ENCODE measurements at regions not wholly inside any gene's neighbourhood (a gene's known extent, or its start where the extent isn't known, plus 50 kb on each side); places are given as distances from the start of the nearest gene placed in this dataset.
"Not testable (repeated sequence)": the region's sequence is repeated elsewhere in the genome, so short reads cannot be mapped to it uniquely, and the experiment has no call there.

GRCh38 chr3:110608566-110608965 is 463.1 kb upstream of the NECTIN3 start:
- no peak for DNase-seq (ENCODE audit: low read depth, low spot score)

- no peak for DNase-seq (ENCODE audit: low read depth, low spot score)
These were observed 459.6 kb upstream of the NECTIN3 start for GRCh38 chr3:110612045-110612444.

- DNase-seq (ENCODE audit: low read depth, low spot score) = no peak
These were observed 457.4 kb upstream of the NECTIN3 start for GRCh38 chr3:110614186-110614585.

- no peak for DNase-seq (ENCODE audit: low read depth, low spot score)
These were observed 456.2 kb upstream of the NECTIN3 start for GRCh38 chr3:110615454-110615853.

GRCh38 chr3:110618512-110619226 is 452.9 kb upstream of the NECTIN3 start:
- DNase-seq (ENCODE audit: low read depth, low spot score) = no peak

- DNase-seq (ENCODE audit: low read depth, low spot score) = no peak
These were observed 451.5 kb upstream of the NECTIN3 start for GRCh38 chr3:110620118-110620517.

- DNase-seq (ENCODE audit: low read depth, low spot score) = no peak
These were observed 448.0 kb upstream of the NECTIN3 start for GRCh38 chr3:110623571-110623970.

- DNase-seq (ENCODE audit: low read depth, low spot score) = no peak
These were observed 447.0 kb upstream of the NECTIN3 start for GRCh38 chr3:110624576-110624975.

- no peak for DNase-seq (ENCODE audit: low read depth, low spot score)
These were observed 446.3 kb upstream of the NECTIN3 start for GRCh38 chr3:110625201-110625747.

GRCh38 chr3:110626652-110627111 is 444.9 kb upstream of the NECTIN3 start:
- DNase-seq (ENCODE audit: low read depth, low spot score) = not testable (repeated sequence)

GRCh38 chr3:110628650-110629301 is 442.8 kb upstream of the NECTIN3 start:
- DNase-seq (ENCODE audit: low read depth, low spot score) = no peak

- no peak for DNase-seq (ENCODE audit: low read depth, low spot score)
These were observed 441.7 kb upstream of the NECTIN3 start for GRCh38 chr3:110629917-110630316.

GRCh38 chr3:110644203-110644602 is 427.4 kb upstream of the NECTIN3 start:
- no peak for DNase-seq (ENCODE audit: low read depth, low spot score)

- no peak for DNase-seq (ENCODE audit: low read depth, low spot score)
These were observed 425.6 kb upstream of the NECTIN3 start for GRCh38 chr3:110646055-110646454.

- no peak for DNase-seq (ENCODE audit: low read depth, low spot score)
These were observed 425.1 kb upstream of the NECTIN3 start for GRCh38 chr3:110646496-110646895.

- DNase-seq (ENCODE audit: low read depth, low spot score) = no peak
These were observed 424.0 kb upstream of the NECTIN3 start for GRCh38 chr3:110647586-110647985.

- no peak for DNase-seq (ENCODE audit: low read depth, low spot score)
These were observed 420.9 kb upstream of the NECTIN3 start for GRCh38 chr3:110650741-110651140.

- no peak for DNase-seq (ENCODE audit: low read depth, low spot score)
These were observed 416.6 kb upstream of the NECTIN3 start for GRCh38 chr3:110654843-110655502.

GRCh38 chr3:110656394-110657025 is 415.1 kb upstream of the NECTIN3 start:
- DNase-seq (ENCODE audit: low read depth, low spot score) = no peak

GRCh38 chr3:110664148-110664547 is 407.5 kb upstream of the NECTIN3 start:
- DNase-seq (ENCODE audit: low read depth, low spot score) = no peak

- no peak for DNase-seq (ENCODE audit: low read depth, low spot score)
These were observed 405.1 kb upstream of the NECTIN3 start for GRCh38 chr3:110666495-110666894.

- no peak for DNase-seq (ENCODE audit: low read depth, low spot score)
These were observed 404.4 kb upstream of the NECTIN3 start for GRCh38 chr3:110667216-110667615.
